ENCODE measurements at regions not wholly inside any gene's neighbourhood (a gene's known extent, or its start where the extent isn't known, plus 50 kb on each side); places are given as distances from the start of the nearest gene placed in this dataset.

GRCh38 chr5:3221432-3221831 is 374.2 kb upstream of the IRX1 start:
- H3K9ac ChIP-seq (replicated peaks in 1 of 4; ENCODE audit: extremely low read depth in 1 of 4, low read depth in 3 of 4, low read length in 3 of 4) = no peak overlapping the region
- no peaks in the 10 kb centered on the region for H3K9me3 ChIP-seq (ENCODE audit: insufficient read depth in 2 of 2, low read depth in 1 of 2, low read length in 1 of 2)
- no peak overlapping the region for H2BK15ac ChIP-seq (ENCODE audit: low read length)
- H2BK12ac ChIP-seq (ENCODE audit: low read depth, low read length) = no peak overlapping the region
- H3K4me2 ChIP-seq (ENCODE audit: insufficient read depth in 1 of 2, low read depth in 2 of 2, low read length in 2 of 2) = no peak overlapping the region
- H3K4me3 ChIP-seq (ENCODE audit: extremely low read depth in 1 of 4, insufficient read depth in 2 of 4, low read depth in 3 of 4, low read length in 4 of 4) = no peak overlapping the region
- H3K56ac ChIP-seq (replicated peaks; ENCODE audit: insufficient read length, low read depth, low read length) = no peak overlapping the region
- H3K18ac ChIP-seq (ENCODE audit: extremely low read depth, low read length) = no peak overlapping the region
- no peak overlapping the region for H3K4ac ChIP-seq (replicated peaks; ENCODE audit: insufficient read length, low read depth, low read length)
- H3K27me3 ChIP-seq (replicated peaks in 1 of 4; ENCODE audit: control insufficient read depth in 3 of 4, extremely low read depth in 1 of 4, insufficient read depth in 3 of 4, low read length in 3 of 4) = no peaks in the 10 kb centered on the region
- H3K14ac ChIP-seq (ENCODE audit: insufficient read length) = no peak overlapping the region
- H2AFZ ChIP-seq (ENCODE audit: low read length) = no peak overlapping the region
- H2AK5ac ChIP-seq (ENCODE audit: low read depth, low read length) = no peak overlapping the region
- ChIA-PET POLR2A (ENCODE audit: partially characterized antibody) (no interaction called here), CTCF (ENCODE audit: partially characterized antibody) (interaction anchor here (1.4 kb wide), 1 partner anchor 25 kb away, joined by 4 read pairs; no protein-coding TSS in a partner anchor)
- no peaks in the 10 kb centered on the region for H3K79me1 ChIP-seq (ENCODE audit: low read depth, low read length)
- H3K27ac ChIP-seq (ENCODE audit: low read depth, low read length) = no peak overlapping the region
- peaks cover 0 to 2% of the 10 kb centered on the region in 2 experiments for H4K20me1 ChIP-seq (replicated peaks in 1 of 2; ENCODE audit: control insufficient read depth in 1 of 2, insufficient read depth in 2 of 2, low read length in 2 of 2)
- H3K4me1 ChIP-seq (replicated peaks in 1 of 4; ENCODE audit: control insufficient read depth in 3 of 4, insufficient read depth in 4 of 4, low read length in 3 of 4) = peaks cover 0 to 4% (median 0%) of the 10 kb centered on the region in 4 experiments; a peak in 2 of 7 replicates
- 92% methylated on average over 8 of the region's 9 CpGs; no CpG with 5 or more reads in 1 of the 2 experiments for WGBS, 2 experiments (ENCODE audit: extremely low coverage in 1 of 2, insufficient coverage in 1 of 2, insufficient read length in 1 of 2, insufficient replicate concordance in 2 of 2, low coverage in 1 of 2, low lambda C conversion rate in 2 of 2, missing lambda C conversion rate in 1 of 2)
- peak in 1 of 2 experiments; percentile 19 for DNase-seq (ENCODE audit: low read depth in 1 of 2, low spot score in 2 of 2)
- no peak overlapping the region for H4K8ac ChIP-seq (ENCODE audit: extremely low read depth, insufficient read depth, low read length)
- no peaks in the 10 kb centered on the region for H3K23me2 ChIP-seq (ENCODE audit: low read depth, low read length)
- no peaks in the 10 kb centered on the region for H3K79me2 ChIP-seq (ENCODE audit: control insufficient read depth in 1 of 2, insufficient read depth in 2 of 2, low read length in 2 of 2)
- H2BK20ac ChIP-seq (ENCODE audit: low read length) = no peak overlapping the region
- H2BK120ac ChIP-seq (replicated peaks; ENCODE audit: low read depth, low read length) = no peak overlapping the region
- no peak overlapping the region for H4K5ac ChIP-seq (ENCODE audit: insufficient read length, low read depth, low read length)
- H3K36me3 ChIP-seq (ENCODE audit: control insufficient read depth in 2 of 4, insufficient read depth in 4 of 4, low read length in 3 of 4) = no peaks in the 10 kb centered on the region
- H3K23ac ChIP-seq (ENCODE audit: insufficient read length) = no peak overlapping the region
- H2BK5ac ChIP-seq (ENCODE audit: low read depth, low read length) = no peak overlapping the region
- no peak overlapping the region for H4K91ac ChIP-seq (replicated peaks; ENCODE audit: insufficient read length, low read length)
- FAIRE-seq = no peak
- TF ChIP-seq GTF2F1 (IDR thresholded peaks at IDR 0.05; ENCODE audit: borderline replicate concordance, low read depth, low read length) = no peak
- TF ChIP-seq CHD2 (IDR thresholded peaks at IDR 0.05; ENCODE audit: low read length) = no peak
- no peak for TF ChIP-seq TAF7 (optimal IDR thresholded peaks at IDR 0.05; ENCODE audit: borderline replicate concordance, low read depth, low read length)
- TF ChIP-seq KDM1A (IDR thresholded peaks at IDR 0.05; ENCODE audit: borderline replicate concordance, low read length) = no peak
- TF ChIP-seq CTCF (IDR thresholded peaks at IDR 0.05; ENCODE audit: control extremely low read depth in 1 of 3, insufficient read depth in 1 of 3, low read depth in 1 of 3, low read length in 3 of 3) = no peak
- TF ChIP-seq PHF8 (conservative IDR thresholded peaks at IDR 0.05; ENCODE audit: low read depth, low read length) = no peak
- no peak for TF ChIP-seq SAP30 (IDR thresholded peaks at IDR 0.05; ENCODE audit: insufficient read depth, insufficient replicate concordance, low read length)
- no peak for TF ChIP-seq ASH2L (IDR thresholded peaks at IDR 0.05; ENCODE audit: low read length)
- TF ChIP-seq TBP (IDR thresholded peaks at IDR 0.05; ENCODE audit: low read depth, low read length) = no peak
- no peak for TF ChIP-seq CHD1 (IDR thresholded peaks at IDR 0.05; ENCODE audit: low read depth, low read length)
- no peak for TF ChIP-seq JUND (IDR thresholded peaks at IDR 0.05; ENCODE audit: low read length)
- TF ChIP-seq SIRT6 (IDR thresholded peaks at IDR 0.05; ENCODE audit: low read length) = no peak
- TF ChIP-seq TCF12 (IDR thresholded peaks at IDR 0.05; ENCODE audit: low read depth, low read length) = no peak
